ENCODE measurements at regions not wholly inside any gene's neighbourhood (a gene's known extent, or its start where the extent isn't known, plus 50 kb on each side); places are given as distances from the start of the nearest gene placed in this dataset.
A peak's percentile ranks its signal among the peaks of the same experiment; 100 is the strongest.
"Not testable (repeated sequence)": the region's sequence is repeated elsewhere in the genome, so short reads cannot be mapped to it uniquely, and the experiment has no call there.

DNA sequence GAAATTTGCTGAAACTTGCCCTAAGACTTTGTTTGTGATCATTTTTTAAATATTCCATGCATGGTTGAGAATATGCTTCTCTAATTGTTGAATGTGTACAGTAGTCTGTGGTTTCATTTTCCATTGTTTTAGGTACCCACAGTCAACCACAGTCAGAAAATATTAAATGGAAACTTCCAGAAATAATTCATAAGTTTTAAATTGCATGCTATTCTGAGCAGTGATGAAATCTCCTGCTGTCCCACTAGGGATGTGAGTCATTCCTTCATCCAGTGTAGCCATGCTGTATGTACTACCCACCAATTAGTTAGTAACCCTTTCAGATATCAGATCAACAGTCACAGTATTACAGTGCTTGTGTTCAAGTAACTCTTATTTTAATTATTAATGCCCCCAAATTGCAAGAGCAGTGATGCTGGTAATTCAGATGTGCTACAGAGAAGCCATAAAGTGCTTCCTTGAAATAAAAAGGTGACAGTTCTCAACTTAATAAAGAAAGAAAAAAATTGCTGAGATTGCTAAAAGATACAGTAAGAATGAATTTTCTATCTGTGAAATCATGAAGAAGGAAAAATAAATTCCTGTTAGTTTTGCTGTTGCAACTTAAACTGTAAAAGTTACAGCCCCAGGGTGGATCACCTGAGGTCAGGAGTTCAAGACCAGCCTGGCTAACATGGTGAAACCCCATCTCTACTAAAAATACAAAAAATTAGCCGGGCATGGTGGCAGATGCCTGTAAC, 79.9 kb upstream of the FBXL17 start:
- H4K20me1 ChIP-seq (ENCODE audit: insufficient read depth, low read length): no peaks in the 10 kb centered on the region
- no peak overlapping the region for H3K4me3 ChIP-seq (ENCODE audit: insufficient read depth, low read length)
- H3K27ac ChIP-seq (ENCODE audit: low read depth, low read length): no peak overlapping the region
- H3K9me3 ChIP-seq (ENCODE audit: low read depth, low read length): no peaks in the 10 kb centered on the region
- peak overlapping the region; percentile 14 for H3K4me2 ChIP-seq (ENCODE audit: insufficient read depth, low read length)
- peaks cover 7% of the 10 kb centered on the region for H3K4me1 ChIP-seq (ENCODE audit: insufficient read depth, low read length)
- TF ChIP-seq, protein P1, sequence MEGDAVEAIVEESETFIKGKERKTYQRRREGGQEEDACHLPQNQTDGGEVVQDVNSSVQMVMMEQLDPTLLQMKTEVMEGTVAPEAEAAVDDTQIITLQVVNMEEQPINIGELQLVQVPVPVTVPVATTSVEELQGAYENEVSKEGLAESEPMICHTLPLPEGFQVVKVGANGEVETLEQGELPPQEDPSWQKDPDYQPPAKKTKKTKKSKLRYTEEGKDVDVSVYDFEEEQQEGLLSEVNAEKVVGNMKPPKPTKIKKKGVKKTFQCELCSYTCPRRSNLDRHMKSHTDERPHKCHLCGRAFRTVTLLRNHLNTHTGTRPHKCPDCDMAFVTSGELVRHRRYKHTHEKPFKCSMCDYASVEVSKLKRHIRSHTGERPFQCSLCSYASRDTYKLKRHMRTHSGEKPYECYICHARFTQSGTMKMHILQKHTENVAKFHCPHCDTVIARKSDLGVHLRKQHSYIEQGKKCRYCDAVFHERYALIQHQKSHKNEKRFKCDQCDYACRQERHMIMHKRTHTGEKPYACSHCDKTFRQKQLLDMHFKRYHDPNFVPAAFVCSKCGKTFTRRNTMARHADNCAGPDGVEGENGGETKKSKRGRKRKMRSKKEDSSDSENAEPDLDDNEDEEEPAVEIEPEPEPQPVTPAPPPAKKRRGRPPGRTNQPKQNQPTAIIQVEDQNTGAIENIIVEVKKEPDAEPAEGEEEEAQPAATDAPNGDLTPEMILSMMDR (IDR thresholded peaks at IDR 0.05; ENCODE audit: extremely low read depth, low read depth, low read length): no peak
- no peaks in the 10 kb centered on the region for H3K36me3 ChIP-seq (ENCODE audit: insufficient read depth, low read length)
- H3K79me2 ChIP-seq (ENCODE audit: insufficient read depth, low read length): no peaks in the 10 kb centered on the region
- DNase-seq (ENCODE audit: insufficient read length, low spot score, missing footprints): no peak
- no peak overlapping the region for H2AFZ ChIP-seq (ENCODE audit: low read length)
- H3K27me3 ChIP-seq (ENCODE audit: insufficient read depth, low read length): no peaks in the 10 kb centered on the region

DNA sequence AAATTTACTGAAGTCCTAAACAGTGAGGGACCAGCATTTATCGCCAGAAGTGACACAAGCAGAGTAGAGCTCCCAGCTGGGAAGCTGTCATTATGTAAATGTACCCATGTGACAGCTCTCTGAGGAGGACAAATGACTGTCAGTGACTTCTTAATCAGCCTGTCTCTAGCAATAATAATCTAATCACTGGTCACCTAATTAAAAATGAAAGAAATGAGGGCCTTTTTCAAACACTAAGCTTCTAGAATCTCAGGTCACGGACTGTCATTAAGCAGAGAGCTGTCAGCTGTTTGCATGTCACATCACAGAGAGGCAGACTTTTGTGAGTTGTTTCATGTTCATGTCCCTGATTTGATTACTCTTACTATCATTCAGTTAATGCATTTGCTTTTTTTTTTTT, 77.9 kb upstream of the FBXL17 start:
- DNase-seq (ENCODE audit: insufficient read length, low spot score, missing footprints): no peak
- Histone ChIP-seq H3K4me1 (ENCODE audit: insufficient read depth, low read length) (peaks cover 7% of the 10 kb centered on the region), H3K9me3 (ENCODE audit: low read depth, low read length) (no peaks in the 10 kb centered on the region), H3K36me3 (ENCODE audit: insufficient read depth, low read length) (no peaks in the 10 kb centered on the region), H3K27ac (ENCODE audit: low read depth, low read length) (no peak overlapping the region), H4K20me1 (ENCODE audit: insufficient read depth, low read length) (no peaks in the 10 kb centered on the region), H3K79me2 (ENCODE audit: insufficient read depth, low read length) (no peaks in the 10 kb centered on the region), H2AFZ (ENCODE audit: low read length) (no peak overlapping the region), H3K27me3 (ENCODE audit: insufficient read depth, low read length) (no peaks in the 10 kb centered on the region), H3K4me2 (ENCODE audit: insufficient read depth, low read length) (no peak overlapping the region), H3K4me3 (ENCODE audit: insufficient read depth, low read length) (no peak overlapping the region)
- TF ChIP-seq, protein P1 (IDR thresholded peaks at IDR 0.05; ENCODE audit: extremely low read depth, low read depth, low read length): no peak

- Histone ChIP-seq H2AFZ (ENCODE audit: low read length) (no peak overlapping the region), H3K4me1 (ENCODE audit: insufficient read depth, low read length) (no peaks in the 10 kb centered on the region), H3K4me2 (ENCODE audit: insufficient read depth, low read length) (no peak overlapping the region), H3K9me3 (ENCODE audit: low read depth, low read length) (no peaks in the 10 kb centered on the region), H3K36me3 (ENCODE audit: insufficient read depth, low read length) (no peaks in the 10 kb centered on the region), H3K27me3 (ENCODE audit: insufficient read depth, low read length) (no peaks in the 10 kb centered on the region), H3K27ac (ENCODE audit: low read depth, low read length) (no peak overlapping the region), H3K4me3 (ENCODE audit: insufficient read depth, low read length) (no peak overlapping the region), H3K79me2 (ENCODE audit: insufficient read depth, low read length) (no peaks in the 10 kb centered on the region), H4K20me1 (ENCODE audit: insufficient read depth, low read length) (no peaks in the 10 kb centered on the region)
- TF ChIP-seq, protein P1 (IDR thresholded peaks at IDR 0.05; ENCODE audit: extremely low read depth, low read depth, low read length): peak; percentile 22
- DNase-seq (ENCODE audit: insufficient read length, low spot score, missing footprints): no peak
Measured at GRCh38 chr5:108451269-108451668, 69.4 kb upstream of the FBXL17 start.

GRCh38 chr5:108444130-108444529, 62.2 kb upstream of the FBXL17 start:
- H4K20me1 ChIP-seq (ENCODE audit: insufficient read depth, low read length); H3K27me3 ChIP-seq (ENCODE audit: insufficient read depth, low read length); DNase-seq (ENCODE audit: insufficient read length, low spot score, missing footprints); H2AFZ ChIP-seq (ENCODE audit: low read length); H3K27ac ChIP-seq (ENCODE audit: low read depth, low read length); H3K4me3 ChIP-seq (ENCODE audit: insufficient read depth, low read length); H3K79me2 ChIP-seq (ENCODE audit: insufficient read depth, low read length); H3K4me1 ChIP-seq (ENCODE audit: insufficient read depth, low read length); H3K9me3 ChIP-seq (ENCODE audit: low read depth, low read length); H3K4me2 ChIP-seq (ENCODE audit: insufficient read depth, low read length); H3K36me3 ChIP-seq (ENCODE audit: insufficient read depth, low read length): not testable (repeated sequence)

- not testable (repeated sequence) for DNase-seq (ENCODE audit: insufficient read length, low spot score, missing footprints); H3K27ac ChIP-seq (ENCODE audit: low read depth, low read length); H3K4me2 ChIP-seq (ENCODE audit: insufficient read depth, low read length); H4K20me1 ChIP-seq (ENCODE audit: insufficient read depth, low read length); H3K79me2 ChIP-seq (ENCODE audit: insufficient read depth, low read length); H3K4me3 ChIP-seq (ENCODE audit: insufficient read depth, low read length); H2AFZ ChIP-seq (ENCODE audit: low read length); H3K9me3 ChIP-seq (ENCODE audit: low read depth, low read length); H3K27me3 ChIP-seq (ENCODE audit: insufficient read depth, low read length); H3K4me1 ChIP-seq (ENCODE audit: insufficient read depth, low read length); H3K36me3 ChIP-seq (ENCODE audit: insufficient read depth, low read length)
Measured at GRCh38 chr5:108442063-108442651, 60.3 kb upstream of the FBXL17 start.

Measured in osteoblast (primary cell).